ENCODE measurements at regions not wholly inside any gene's neighbourhood (a gene's known extent, or its start where the extent isn't known, plus 50 kb on each side); places are given as distances from the start of the nearest gene placed in this dataset.

DNA sequence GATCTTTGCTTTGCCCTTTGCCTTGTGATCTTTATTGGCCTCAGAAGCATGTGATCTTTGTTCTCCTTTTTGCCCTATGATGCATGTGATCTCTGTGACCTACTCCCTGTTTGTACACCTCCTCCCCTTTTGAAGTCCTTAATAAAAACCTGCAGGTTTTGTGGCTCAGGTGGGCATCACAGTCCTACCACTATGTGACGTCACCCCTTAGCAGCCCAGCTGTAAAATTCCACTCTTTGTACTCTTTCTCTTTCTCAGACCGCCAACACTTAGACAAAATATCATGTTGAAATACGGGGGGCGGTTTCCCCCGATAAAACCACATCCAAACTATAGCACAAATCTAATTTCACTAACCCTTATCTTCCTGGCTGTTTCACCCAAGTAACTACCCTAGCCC, 76.7 kb upstream of the RAPGEF4 start:
- no peak for DNase-seq

- DNase-seq: no peak
Observed at GRCh38 chr2:172662099-172662498, 73.5 kb upstream of the RAPGEF4 start.

DNA sequence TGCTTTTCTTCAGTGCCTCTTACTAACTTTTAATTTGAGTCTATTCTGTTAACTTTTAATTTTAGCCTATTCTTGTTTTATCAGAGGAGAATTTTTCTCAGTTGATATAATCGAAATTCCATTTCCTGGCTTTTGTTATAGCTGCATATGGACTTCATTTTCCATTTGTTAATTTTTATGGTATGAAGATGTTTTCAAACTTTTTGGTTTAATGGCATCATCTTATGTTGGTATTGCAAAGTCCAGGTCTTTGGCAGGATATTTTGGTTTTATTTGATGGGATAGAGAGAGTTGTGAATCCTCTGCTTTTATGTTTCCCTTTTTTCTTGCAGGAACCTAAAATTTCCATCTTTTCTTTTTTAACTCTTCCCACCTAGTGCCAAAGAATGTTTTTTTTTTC, 70.9 kb upstream of the RAPGEF4 start:
- DNase-seq: no peak

DNA sequence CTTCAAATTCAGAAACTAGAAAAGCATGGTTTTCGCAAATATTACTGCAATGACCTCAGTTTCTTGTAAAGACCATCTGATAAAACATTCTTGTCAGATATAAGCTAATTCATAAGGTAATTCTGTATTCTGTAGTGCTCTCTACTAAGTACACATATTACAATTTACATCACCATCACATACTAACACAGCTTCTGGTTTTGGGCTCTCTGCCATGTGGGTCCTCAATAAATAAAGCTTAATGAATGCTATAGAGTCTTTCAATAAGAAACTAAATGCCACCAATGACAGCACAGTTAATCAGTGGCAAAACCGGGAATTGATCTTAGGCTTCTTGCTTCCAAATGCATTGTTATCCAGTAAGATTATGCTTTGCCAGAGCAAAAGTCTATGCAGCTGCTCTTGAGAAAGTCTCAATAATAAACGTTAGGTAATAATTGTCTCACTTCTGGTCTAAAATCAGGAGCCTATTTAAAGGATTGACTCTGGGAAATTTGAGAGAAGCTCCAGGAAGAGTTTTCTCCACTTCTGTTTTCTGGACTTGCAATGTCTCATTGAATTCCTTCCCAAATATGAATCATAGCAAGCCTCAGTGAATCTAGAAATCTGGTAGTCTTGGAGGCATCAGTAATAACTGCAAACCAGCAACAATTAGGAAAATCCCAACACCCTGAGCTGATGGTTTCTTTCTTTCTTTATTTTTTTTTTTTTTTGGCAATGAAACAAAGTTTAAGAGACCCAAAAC, 67.9 kb upstream of the RAPGEF4 start:
- DNase-seq: no peak

- no peak for DNase-seq
Observed at GRCh38 chr2:172671501-172671900, 64.1 kb upstream of the RAPGEF4 start.

- no peak for DNase-seq
Observed at GRCh38 chr2:172672114-172672513, 63.5 kb upstream of the RAPGEF4 start.

GRCh38 chr2:172673056-172673683, 62.5 kb upstream of the RAPGEF4 start:
- DNase-seq: no peak

- DNase-seq: peak; percentile 37
Observed at GRCh38 chr2:172674034-172674967, 61.3 kb upstream of the RAPGEF4 start.

- DNase-seq: no peak
Observed at GRCh38 chr2:172674968-172675303, 60.7 kb upstream of the RAPGEF4 start.

DNA sequence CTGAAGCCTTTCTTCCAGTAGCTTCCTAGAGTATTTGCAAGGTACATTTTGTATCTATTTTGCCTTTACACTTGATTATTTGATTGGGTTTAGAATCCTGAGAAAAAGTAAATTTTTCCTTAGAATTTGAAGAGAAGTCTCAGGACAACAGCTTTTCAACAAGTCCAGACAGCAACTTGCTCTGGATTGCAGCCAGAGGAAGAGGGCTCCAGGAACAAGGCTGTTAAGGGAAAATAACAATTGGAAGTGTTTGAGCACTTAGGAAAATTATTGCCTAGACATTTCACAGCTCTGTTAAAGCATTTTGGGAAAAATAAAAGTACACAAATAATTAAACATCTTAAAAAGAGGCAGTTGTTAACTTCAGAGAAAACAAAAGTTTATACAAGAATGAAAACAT, 58.3 kb upstream of the RAPGEF4 start:
- DNase-seq: no peak

GRCh38 chr2:172680436-172681068, 55.1 kb upstream of the RAPGEF4 start:
- DNase-seq: no peak

GRCh38 chr2:172685467-172685866, 50.2 kb upstream of the RAPGEF4 start:
- DNase-seq: no peak
